K562 (cell line): ENCODE measurements at regions not wholly inside any gene's neighbourhood (a gene's known extent, or its start where the extent isn't known, plus 50 kb on each side); places are given as distances from the start of the nearest gene placed in this dataset.

ENCODE experiments used
- ATAC-seq: fragments of 200-7000 bp; cut with Tn5 transposase; 3 replicates; pipeline ENCODE4 v1.9.1; 2020; ENCODE audit warnings: moderate library complexity
- BruUV-seq: library from RNA; stranded (reverse); fragments of 400-500 nt; replicated peaks from 2 replicates; lab custom pipeline; 2021; lab: Mats Ljungman, UMichigan
- CTCF ChIA-PET: fragments of 300-600 bp; formaldehyde crosslinking; extraction: SDS; loops from one replicate; lab custom pipeline; 2021; ENCODE audit warnings: low intra/inter-chr PET ratio; lab: Yijun Ruan, JAX
- POLR2A ChIA-PET: fragments of 300-600, 350-650 bp; sonication (Branson Sonifier 250); formaldehyde crosslinking; extraction: SDS; loops from one replicate; lab custom pipeline; 2021; ENCODE audit warnings: antibody characterized with exemption, inconsistent platforms; lab: Yijun Ruan, JAX
- DNase-seq, 4 experiments: peaks; one replicate each; pipeline versions ENCODE4 v3.0.0 to v3.0.0-alpha.2; 2011 to 2018; ENCODE audit warnings: low spot score in 3 of 4, mixed read lengths in 3 of 4; ENCODE audit errors: extremely low read depth in 1 of 4
- FAIRE-seq: peaks from 2 replicates; lab custom pipeline; 2011; peaks lifted over from hg19 to GRCh38; lab: Jason Lieb, UNC
- H2AFZ ChIP-seq: 2 replicates; pipeline ENCODE4 v1.6.0; 2011; ENCODE audit warnings: low read depth, low read length, control low read depth, inconsistent platforms
- H3K27ac ChIP-seq: fragments of 200-600 bp; 3 replicates; pipeline ENCODE4 v1.8.0; 2011; ENCODE audit warnings: low read depth, mild to moderate bottlenecking, control low read depth, inconsistent platforms, low read length, moderate library complexity, mixed read lengths; ENCODE audit errors: extremely low read depth
- H3K27me3 ChIP-seq, 2 experiments: fragments of 300-600 bp in 1 of 2; 2 replicates in 1 of 2; 3 replicates in 1 of 2; pipeline versions ENCODE4 v1.6.0 to v1.8.0; 2011; ENCODE audit warnings: inconsistent platforms in 2 of 2, low read length in 2 of 2, mild to moderate bottlenecking in 1 of 2, mixed read lengths in 1 of 2, moderate library complexity in 1 of 2; ENCODE audit not compliant: control insufficient read depth in 2 of 2, insufficient read depth in 2 of 2
- H3K36me3 ChIP-seq: fragments of 300-600 bp; 3 replicates; pipeline ENCODE4 v1.8.0; 2011; ENCODE audit warnings: mild to moderate bottlenecking, low read length, inconsistent platforms; ENCODE audit not compliant: control insufficient read depth, insufficient read depth
- H3K4me1 ChIP-seq, 2 experiments: fragments of 200-600 bp in 1 of 2; replicated peaks in 1 of 2; 2 replicates in 1 of 2; 3 replicates in 1 of 2; pipeline versions ENCODE4 v1.5.1 to v1.8.0; 2011; ENCODE audit warnings: inconsistent platforms in 2 of 2, low read length in 2 of 2, mild to moderate bottlenecking in 1 of 2, mixed read lengths in 1 of 2, moderate library complexity in 1 of 2; ENCODE audit not compliant: control insufficient read depth in 2 of 2, insufficient read depth in 2 of 2
- H3K4me2 ChIP-seq: 2 replicates; pipeline ENCODE4 v1.6.1; 2011; ENCODE audit warnings: low read length, control low read depth, inconsistent platforms, mixed read lengths; ENCODE audit not compliant: insufficient read depth
- H3K4me3 ChIP-seq: fragments of 200-600 bp; sonication (generic), shearing (Covaris generic); 2 replicates; pipeline ENCODE4 v1.5.1; 2016; ENCODE audit warnings: control low read depth, inconsistent platforms
- H3K79me2 ChIP-seq: fragments of 200-600 bp; 3 replicates; pipeline ENCODE4 v1.8.0; 2011; ENCODE audit warnings: low read length, inconsistent platforms; ENCODE audit not compliant: control insufficient read depth, insufficient read depth
- H3K9ac ChIP-seq, 2 experiments: 2 replicates each; pipeline versions ENCODE4 v1.6.0 to v1.6.1; 2011; ENCODE audit warnings: low read depth in 2 of 2, low read length in 2 of 2, control low read depth in 1 of 2, inconsistent platforms in 1 of 2, mild to moderate bottlenecking in 1 of 2, mixed read lengths in 1 of 2; ENCODE audit not compliant: insufficient read depth in 1 of 2
- H3K9me1 ChIP-seq: one replicate; pipeline ENCODE4 v1.6.0; 2011; ENCODE audit warnings: inconsistent platforms, mild to moderate bottlenecking, low read length, moderate library complexity; ENCODE audit not compliant: control insufficient read depth, insufficient read depth
- H3K9me3 ChIP-seq: replicated peaks from 2 replicates; pipeline ENCODE4 v1.5.1; 2011; ENCODE audit warnings: low read depth, low read length, inconsistent platforms; ENCODE audit not compliant: control insufficient read depth, insufficient read depth
- H4K20me1 ChIP-seq: replicated peaks from 2 replicates; pipeline ENCODE4 v1.6.1; 2011; ENCODE audit warnings: low read length, inconsistent platforms, mixed read lengths; ENCODE audit not compliant: control insufficient read depth, insufficient read depth
- CREB5 ChIP-seq: fragments of 250-450 bp; sonication (Bioruptor Pico); IDR thresholded peaks from 2 replicates; pipeline ENCODE4 v1.5.0; 2020; ENCODE audit warnings: mild to moderate bottlenecking
- CXXC5 ChIP-seq: fragments of 250-450 bp; sonication (Bioruptor Pico); IDR thresholded peaks from 2 replicates; pipeline ENCODE4 v1.8.0; 2022; ENCODE audit warnings: inconsistent platforms, mild to moderate bottlenecking, moderate library complexity
- FOXK2 ChIP-seq, 2 experiments: fragments of 450-650 bp; IDR thresholded peaks in 1 of 2; conservative IDR thresholded peaks in 1 of 2; 2 replicates each; pipeline ENCODE4 v1.6.1; 2016; ENCODE audit warnings: low read depth in 2 of 2, mild to moderate bottlenecking in 1 of 2
- HMBOX1 ChIP-seq: sonication (generic); IDR thresholded peaks from 2 replicates; pipeline ENCODE4 v1.6.1; 2016
- ID3 ChIP-seq, 2 experiments: fragments of 250-450 bp in 1 of 2; fragments of 450-650 bp in 1 of 2; sonication (Bioruptor Pico) in 1 of 2; IDR thresholded peaks; 2 replicates each; pipeline versions ENCODE4 v1.6.1 to v1.8.0; 2016 to 2021; ENCODE audit warnings: mild to moderate bottlenecking in 2 of 2, moderate library complexity in 2 of 2, missing compliant biosample characterization in 1 of 2, missing genetic modification characterization in 1 of 2
- MAZ ChIP-seq, 2 experiments: fragments of 450-650 bp in 1 of 2; sonication (generic) in 1 of 2; formaldehyde crosslinking; IDR thresholded peaks in 1 of 2; conservative IDR thresholded peaks in 1 of 2; 2 replicates each; pipeline versions ENCODE4 v1.4.0 to v1.5.0; 2020; ENCODE audit warnings: mild to moderate bottlenecking in 1 of 2, missing genetic modification reagents in 1 of 2
- MED1 ChIP-seq: sonication (generic); formaldehyde crosslinking; IDR thresholded peaks from 2 replicates; pipeline ENCODE4 v1.8.1; 2023; ENCODE audit warnings: missing genetic modification reagents, borderline replicate concordance
- NONO ChIP-seq, 2 experiments: fragments of 200-400 bp in 1 of 2; fragments of 450-650 bp in 1 of 2; formaldehyde crosslinking in 1 of 2; IDR thresholded peaks; 2 replicates each; pipeline ENCODE4 v1.6.1; 2017; ENCODE audit warnings: low read depth in 2 of 2, mild to moderate bottlenecking in 2 of 2, moderate library complexity in 2 of 2, low read length in 1 of 2
- RBM39 ChIP-seq: fragments of 200-400 bp; formaldehyde crosslinking; optimal IDR thresholded peaks from 2 replicates; pipeline ENCODE3; 2018; ENCODE audit warnings: low read depth, low read length
- TRIM25 ChIP-seq: fragments of 450-650 bp; IDR thresholded peaks from 2 replicates; pipeline ENCODE4 v1.7.0; 2016; ENCODE audit warnings: borderline replicate concordance
- ZBTB5 ChIP-seq: fragments of 450-650 bp; IDR thresholded peaks from 2 replicates; pipeline ENCODE4 v1.6.1; 2017; ENCODE audit warnings: antibody characterized with exemption
- ZNF174 ChIP-seq: fragments of 250-450 bp; sonication (Bioruptor Pico); IDR thresholded peaks from 2 replicates; pipeline ENCODE4 v1.4.0; 2020; ENCODE audit warnings: mild to moderate bottlenecking
- ZNF431 ChIP-seq: sonication (generic); formaldehyde crosslinking; IDR thresholded peaks from 2 replicates; pipeline ENCODE4 v1.8.0; 2022; ENCODE audit warnings: mild to moderate bottlenecking, missing genetic modification reagents
- WGBS: fragments of 100-300 bp; shearing (Covaris generic); methylation state at CpG from one replicate; pipeline ENCODE4 v1.1.6; 2016; ENCODE audit warnings: low coverage, mixed read lengths; ENCODE audit not compliant: insufficient coverage; ENCODE audit errors: missing lambda C conversion rate; 5-methylcytosine and 5-hydroxymethylcytosine counted together
- in situ Hi-C: fragments of 300-500 bp; cut with MboI; formaldehyde crosslinking; loops from 4 replicates; pipeline ENCODE4 v1.15.0; 2018; ENCODE audit warnings: inconsistent platforms, mixed read lengths
- intact Hi-C: fragments of 100-400 bp; cut with micrococcal nuclease; formaldehyde crosslinking; loops from 2 replicates; pipeline ENCODE4 v1.14.2; 2022

- FAIRE-seq (no peak), ATAC-seq (no peak), DNase-seq (no peak)
- Histone ChIP-seq H3K27me3 (no peaks in the 10 kb centered on the region), H4K20me1 (no peaks in the 10 kb centered on the region), H3K4me2 (no peak overlapping the region), H3K9me3 (no peaks in the 10 kb centered on the region), H3K27ac (no peak overlapping the region), H3K9me1 (no peaks in the 10 kb centered on the region), H2AFZ (no peak overlapping the region), H3K79me2 (no peaks in the 10 kb centered on the region), H3K4me1 (no peaks in the 10 kb centered on the region), H3K4me3 (no peak overlapping the region), H3K36me3 (no peaks in the 10 kb centered on the region), H3K9ac (no peak overlapping the region)
- intact Hi-C loops (no loop called here), in situ Hi-C loops (no loop called here)
- ChIA-PET POLR2A (no interaction called here), CTCF (no interaction called here)
- no peak for TF ChIP-seq MAZ (CRISPR knock-in tag; conservative IDR thresholded peaks at IDR 0.05 in 1 of 2, IDR thresholded peaks at IDR 0.05 in 1 of 2)
- no peak for TF ChIP-seq TRIM25
- no peak for TF ChIP-seq FOXK2 (conservative IDR thresholded peaks at IDR 0.05 in 1 of 2, IDR thresholded peaks at IDR 0.05 in 1 of 2; ENCODE audit: low read depth in 2 of 2)
- TF ChIP-seq CXXC5: no peak
- no peak for TF ChIP-seq HMBOX1
- TF ChIP-seq ZNF431: no peak
- no peak for TF ChIP-seq ID3 (CRISPR knock-in tag; IDR thresholded peaks at IDR 0.05)
- TF ChIP-seq ID3 (tag; IDR thresholded peaks at IDR 0.05): no peak
- no peak for TF ChIP-seq ZBTB5
- TF ChIP-seq ZNF174: no peak
- TF ChIP-seq RBM39: no peak
- no peak for TF ChIP-seq MED1 (CRISPR knock-in tag)
- TF ChIP-seq CREB5: no peak
- TF ChIP-seq NONO (IDR thresholded peaks at IDR 0.05; ENCODE audit: low read depth in 2 of 2, low read length in 1 of 2): no peak
- no TSS peak for BruUV-seq
- WGBS: 2% methylated on average over 6 of the region's 6 CpGs
Observed at GRCh38 chr13:47747901-47748300, 253.2 kb downstream of the SUCLA2 start.
